Smooth muscle cell (in vitro differentiated cells): ENCODE measurements at regions not wholly inside any gene's neighbourhood (a gene's known extent, or its start where the extent isn't known, plus 50 kb on each side); places are given as distances from the start of the nearest gene placed in this dataset.

Source experiments
- DNase-seq: peaks from one replicate; lab custom pipeline; 2025; ENCODE audit not compliant: unreplicated experiment; lab: John Stamatoyannopoulos, UW
- H2AFZ ChIP-seq: fragments of 200-600 bp; sonication (generic); 2 replicates; pipeline ENCODE4 v1.6.0; 2016; ENCODE audit warnings: antibody characterized with exemption, low read depth, mild to moderate bottlenecking
- H3F3A ChIP-seq: fragments of 200-600 bp; sonication (generic); 2 replicates; pipeline ENCODE4 v1.6.0; 2017; ENCODE audit warnings: antibody characterized with exemption, low read depth
- H3K27ac ChIP-seq: fragments of 200-600 bp; sonication (generic); 2 replicates; pipeline ENCODE4 v1.5.1; 2016; ENCODE audit warnings: low read depth, mild to moderate bottlenecking
- H3K27me3 ChIP-seq: fragments of 200-600 bp; sonication (generic); 2 replicates; pipeline ENCODE4 v1.6.1; 2016; ENCODE audit warnings: low read depth, mild to moderate bottlenecking
- H3K36me3 ChIP-seq: fragments of 200-600 bp; sonication (generic); 2 replicates; pipeline ENCODE4 v1.5.1; 2016; ENCODE audit warnings: low read depth
- H3K4me1 ChIP-seq: fragments of 200-600 bp; sonication (generic); 2 replicates; pipeline ENCODE4 v1.5.1; 2016; ENCODE audit warnings: low read depth
- H3K4me2 ChIP-seq: fragments of 200-600 bp; sonication (generic); 2 replicates; pipeline ENCODE4 v1.6.0; 2016; ENCODE audit warnings: mild to moderate bottlenecking
- H3K4me3 ChIP-seq: fragments of 200-600 bp; sonication (generic); 2 replicates; pipeline ENCODE4 v1.5.1; 2016; ENCODE audit warnings: mild to moderate bottlenecking
- H3K79me2 ChIP-seq: fragments of 200-600 bp; sonication (generic); 2 replicates; pipeline ENCODE4 v1.6.0; 2016; ENCODE audit warnings: low read depth, mild to moderate bottlenecking
- H3K9ac ChIP-seq: fragments of 200-600 bp; sonication (generic); 2 replicates; pipeline ENCODE4 v1.6.0; 2016; ENCODE audit warnings: low read depth
- H3K9me3 ChIP-seq: fragments of 200-600 bp; sonication (generic); replicated peaks from 2 replicates; pipeline ENCODE4 v1.5.1; 2016; ENCODE audit warnings: low read depth
- H4K20me1 ChIP-seq: fragments of 200-600 bp; sonication (generic); 2 replicates; pipeline ENCODE4 v1.6.0; 2016; ENCODE audit warnings: low read depth
- CTCF ChIP-seq: fragments of 200-600 bp; sonication (generic); IDR thresholded peaks from 2 replicates; pipeline ENCODE4 v1.5.1; 2017; ENCODE audit warnings: borderline replicate concordance, mild to moderate bottlenecking, antibody characterized with exemption; ENCODE audit not compliant: insufficient read depth, poor library complexity, severe bottlenecking
- WGBS: methylation state at CpG from one replicate; pipeline ENCODE4 v1.1.7; 2016; ENCODE audit warnings: low lambda C conversion rate; 5-methylcytosine and 5-hydroxymethylcytosine counted together

GRCh38 chr9:10983251-10983650, 370.4 kb upstream of the PTPRD start:
- H3K4me1 ChIP-seq, result no peaks in the 10 kb centered on the region
- no peaks in the 10 kb centered on the region for H3K27me3 ChIP-seq
- 93% methylated on average over 1 of the region's 1 CpG for WGBS
- no peak for TF ChIP-seq CTCF
- no peak overlapping the region for H3K9ac ChIP-seq
- H2AFZ ChIP-seq, result no peak overlapping the region
- H3K9me3 ChIP-seq, result no peaks in the 10 kb centered on the region
- no peaks in the 10 kb centered on the region for H4K20me1 ChIP-seq
- no peaks in the 10 kb centered on the region for H3K79me2 ChIP-seq
- no peak for DNase-seq
- no peaks in the 10 kb centered on the region for H3F3A ChIP-seq
- no peak overlapping the region for H3K4me2 ChIP-seq
- no peak overlapping the region for H3K27ac ChIP-seq
- no peaks in the 10 kb centered on the region for H3K36me3 ChIP-seq
- H3K4me3 ChIP-seq, result no peak overlapping the region

GRCh38 chr9:10999646-11000045, 386.8 kb upstream of the PTPRD start:
- H3K9me3 ChIP-seq, result no peaks in the 10 kb centered on the region
- no peaks in the 10 kb centered on the region for H3F3A ChIP-seq
- no peaks in the 10 kb centered on the region for H3K36me3 ChIP-seq
- TF ChIP-seq CTCF, result no peak
- H4K20me1 ChIP-seq, result no peaks in the 10 kb centered on the region
- H3K27ac ChIP-seq, result no peak overlapping the region
- peak overlapping the region; percentile 34 for H2AFZ ChIP-seq
- no peak overlapping the region for H3K9ac ChIP-seq
- DNase-seq, result no peak
- no peaks in the 10 kb centered on the region for H3K27me3 ChIP-seq
- H3K4me2 ChIP-seq, result no peak overlapping the region
- WGBS, result 52% methylated on average over 4 of the region's 4 CpGs
- no peak overlapping the region for H3K4me3 ChIP-seq
- no peaks in the 10 kb centered on the region for H3K79me2 ChIP-seq
- H3K4me1 ChIP-seq, result no peaks in the 10 kb centered on the region

- H3F3A ChIP-seq, result no peaks in the 10 kb centered on the region
- TF ChIP-seq CTCF, result no peak
- no peaks in the 10 kb centered on the region for H3K36me3 ChIP-seq
- H3K27ac ChIP-seq, result no peak overlapping the region
- no peaks in the 10 kb centered on the region for H3K9me3 ChIP-seq
- no peaks in the 10 kb centered on the region for H3K27me3 ChIP-seq
- no peak for DNase-seq
- H3K4me1 ChIP-seq, result no peaks in the 10 kb centered on the region
- no peak overlapping the region for H3K4me2 ChIP-seq
- no peaks in the 10 kb centered on the region for H3K79me2 ChIP-seq
- no peak overlapping the region for H3K9ac ChIP-seq
- no peak overlapping the region for H3K4me3 ChIP-seq
- no peaks in the 10 kb centered on the region for H4K20me1 ChIP-seq
- no peak overlapping the region for H2AFZ ChIP-seq
Measured at GRCh38 chr9:11001546-11001945, 388.7 kb upstream of the PTPRD start.

- Histone ChIP-seq H2AFZ (no peak overlapping the region), H3K36me3 (no peaks in the 10 kb centered on the region), H3K4me3 (no peak overlapping the region), H3K27ac (no peak overlapping the region), H3K4me2 (no peak overlapping the region), H3K9ac (no peak overlapping the region), H3K4me1 (no peaks in the 10 kb centered on the region), H3K9me3 (no peaks in the 10 kb centered on the region), H3K79me2 (no peaks in the 10 kb centered on the region), H3K27me3 (no peaks in the 10 kb centered on the region), H3F3A (no peaks in the 10 kb centered on the region), H4K20me1 (no peaks in the 10 kb centered on the region)
- DNase-seq, result no peak
- TF ChIP-seq CTCF, result no peak
- WGBS, result 58% methylated on average over 1 of the region's 1 CpG
Measured at GRCh38 chr9:11002705-11003104, 389.9 kb upstream of the PTPRD start.
